ENCODE measurements at regions not wholly inside any gene's neighbourhood (a gene's known extent, or its start where the extent isn't known, plus 50 kb on each side); places are given as distances from the start of the nearest gene placed in this dataset.

GRCh38 chr13:58324161-58324560 is 692.6 kb downstream of the PCDH17 start:
- H3K4me1 Mint-ChIP-seq = no peaks in the 10 kb centered on the region
- CTCF ChIA-PET = no interaction called here
- no peak for DNase-seq
- H3K27ac Mint-ChIP-seq = no peak overlapping the region
- no peaks in the 10 kb centered on the region for H3K27me3 Mint-ChIP-seq
- Histone ChIP-seq H3K9ac (ENCODE audit: low read length) (no peak overlapping the region), H4K20me1 (ENCODE audit: control insufficient read depth, insufficient read depth, low read length, poor library complexity, severe bottlenecking) (no peaks in the 10 kb centered on the region), H3K4me2 (replicated peaks; ENCODE audit: low read depth, low read length, poor library complexity, severe bottlenecking) (no peak overlapping the region), H3K9me3 (ENCODE audit: control extremely low read depth in 1 of 3, control insufficient read depth in 2 of 3, insufficient read depth in 1 of 3, low read length in 2 of 3) (peaks cover 0 to 3% (median 0%) of the 10 kb centered on the region in 3 donors), H3K36me3 (replicated peaks in 1 of 2; ENCODE audit: control extremely low read depth in 1 of 2, control insufficient read depth in 1 of 2, extremely low read depth in 1 of 2, insufficient read depth in 2 of 2, low read length in 1 of 2) (no peaks in the 10 kb centered on the region), H3K4me3 (ENCODE audit: control extremely low read depth in 1 of 5, extremely low read depth in 1 of 5, insufficient read depth in 1 of 5, low read depth in 2 of 5, low read length in 4 of 5) (no peak overlapping the region), H3K79me2 (ENCODE audit: control insufficient read depth, insufficient read depth, low read length) (no peaks in the 10 kb centered on the region), H3K27me3 (replicated peaks in 1 of 4; ENCODE audit: control extremely low read depth in 1 of 4, control insufficient read depth in 3 of 4, insufficient read depth in 4 of 4, low read length in 3 of 4) (no peaks in the 10 kb centered on the region), H3K27ac (ENCODE audit: low read length in 2 of 2) (no peak overlapping the region), H2AFZ (ENCODE audit: insufficient read depth, low read depth, low read length, poor library complexity, severe bottlenecking) (no peak overlapping the region), H3K4me1 (ENCODE audit: control insufficient read depth in 2 of 2, insufficient read depth in 2 of 2, low read length in 2 of 2) (no peaks in the 10 kb centered on the region)
- H3K4me3 Mint-ChIP-seq = no peak overlapping the region
- intact Hi-C loops (cut with micrococcal nuclease) = no loop called here
- peaks cover 3% of the 10 kb centered on the region for H3K9me3 Mint-ChIP-seq (ENCODE audit: insufficient read depth)
- POLR2A ChIA-PET = no interaction called here
- ATAC-seq (ENCODE audit: low read depth) = no peak
- no peak for TF ChIP-seq CTCF (IDR thresholded peaks at IDR 0.05)
- TF ChIP-seq EZH2 (IDR thresholded peaks at IDR 0.05; ENCODE audit: borderline replicate concordance, insufficient read depth, low read depth, low read length, poor library complexity, severe bottlenecking) = no peak

- no peak overlapping the region for H3K27ac ChIP-seq (ENCODE audit: low read length in 2 of 2)
- H3K9ac ChIP-seq (ENCODE audit: low read length) = no peak overlapping the region
- H3K79me2 ChIP-seq (ENCODE audit: control insufficient read depth, insufficient read depth, low read length) = no peaks in the 10 kb centered on the region
- no peak for ATAC-seq (ENCODE audit: low read depth)
- ChIA-PET CTCF (no interaction called here), POLR2A (no interaction called here)
- H3K27me3 Mint-ChIP-seq = no peaks in the 10 kb centered on the region
- peaks cover 5% of the 10 kb centered on the region for H3K9me3 Mint-ChIP-seq (ENCODE audit: insufficient read depth)
- TF ChIP-seq CTCF (IDR thresholded peaks at IDR 0.05) (no peak), EZH2 (IDR thresholded peaks at IDR 0.05; ENCODE audit: borderline replicate concordance, insufficient read depth, low read depth, low read length, poor library complexity, severe bottlenecking) (no peak)
- no peak overlapping the region for H3K4me3 ChIP-seq (ENCODE audit: control extremely low read depth in 1 of 5, extremely low read depth in 1 of 5, insufficient read depth in 1 of 5, low read depth in 2 of 5, low read length in 4 of 5)
- no peak for DNase-seq
- no peak overlapping the region for H3K4me2 ChIP-seq (replicated peaks; ENCODE audit: low read depth, low read length, poor library complexity, severe bottlenecking)
- no peak overlapping the region for H2AFZ ChIP-seq (ENCODE audit: insufficient read depth, low read depth, low read length, poor library complexity, severe bottlenecking)
- no peaks in the 10 kb centered on the region for H3K4me1 Mint-ChIP-seq
- H3K27ac Mint-ChIP-seq = no peak overlapping the region
- 93% methylated on average over 3 of the region's 5 CpGs for WGBS (ENCODE audit: insufficient coverage)
- peaks cover 0 to 3% (median 0%) of the 10 kb centered on the region in 3 donors for H3K9me3 ChIP-seq (ENCODE audit: control extremely low read depth in 1 of 3, control insufficient read depth in 2 of 3, insufficient read depth in 1 of 3, low read length in 2 of 3)
- H3K36me3 ChIP-seq (replicated peaks in 1 of 2; ENCODE audit: control extremely low read depth in 1 of 2, control insufficient read depth in 1 of 2, extremely low read depth in 1 of 2, insufficient read depth in 2 of 2, low read length in 1 of 2) = no peaks in the 10 kb centered on the region
- no peak overlapping the region for H3K4me3 Mint-ChIP-seq
- no peaks in the 10 kb centered on the region for H3K27me3 ChIP-seq (replicated peaks in 1 of 4; ENCODE audit: control extremely low read depth in 1 of 4, control insufficient read depth in 3 of 4, insufficient read depth in 4 of 4, low read length in 3 of 4)
- intact Hi-C loops (cut with micrococcal nuclease) = no loop called here
- H3K4me1 ChIP-seq (ENCODE audit: control insufficient read depth in 2 of 2, insufficient read depth in 2 of 2, low read length in 2 of 2) = no peaks in the 10 kb centered on the region
- no peaks in the 10 kb centered on the region for H4K20me1 ChIP-seq (ENCODE audit: control insufficient read depth, insufficient read depth, low read length, poor library complexity, severe bottlenecking)
Measured at GRCh38 chr13:58329746-58330145, 698.2 kb downstream of the PCDH17 start.
